GM12892 (cell line): ENCODE measurements at regions not wholly inside any gene's neighbourhood (a gene's known extent, or its start where the extent isn't known, plus 50 kb on each side); places are given as distances from the start of the nearest gene placed in this dataset.

Experiments
- POLR2A ChIP-seq: IDR thresholded peaks from 2 replicates; pipeline ENCODE4 v1.6.1; 2011; ENCODE audit warnings: low read depth, low read length, control low read depth
- POLR2AphosphoS5 ChIP-seq: IDR thresholded peaks from 2 replicates; pipeline ENCODE4 v1.6.1; 2011; ENCODE audit warnings: low read depth, low read length, control low read depth

- TF ChIP-seq POLR2AphosphoS5 (no peak), POLR2A (no peak)
Measured at GRCh38 chr16:79501446-79501845, 99.1 kb downstream of the MAF start.
